ENCODE measurements at regions not wholly inside any gene's neighbourhood (a gene's known extent, or its start where the extent isn't known, plus 50 kb on each side); places are given as distances from the start of the nearest gene placed in this dataset.

- TF ChIP-seq CTCF (conservative IDR thresholded peaks at IDR 0.05) (no peak), ZFX (IDR thresholded peaks at IDR 0.05) (no peak)
Measured at GRCh38 chr4:157727163-157727562, 445.7 kb downstream of the GASK1B start.

Data from C4-2B (cell line).